Stimulated activated CD4-positive, alpha-beta T cell treated with anti-CD3 and anti-CD28 coated beads, Interleukin-1b, Interleukin-23, amount 100 ng/mL, for 48 hours (primary cell): ENCODE measurements at regions not wholly inside any gene's neighbourhood (a gene's known extent, or its start where the extent isn't known, plus 50 kb on each side); places are given as distances from the start of the nearest gene placed in this dataset.

Experiments
- DNase-seq: peaks from one replicate; pipeline ENCODE4 v3.0.0-alpha.2; 2020

DNA sequence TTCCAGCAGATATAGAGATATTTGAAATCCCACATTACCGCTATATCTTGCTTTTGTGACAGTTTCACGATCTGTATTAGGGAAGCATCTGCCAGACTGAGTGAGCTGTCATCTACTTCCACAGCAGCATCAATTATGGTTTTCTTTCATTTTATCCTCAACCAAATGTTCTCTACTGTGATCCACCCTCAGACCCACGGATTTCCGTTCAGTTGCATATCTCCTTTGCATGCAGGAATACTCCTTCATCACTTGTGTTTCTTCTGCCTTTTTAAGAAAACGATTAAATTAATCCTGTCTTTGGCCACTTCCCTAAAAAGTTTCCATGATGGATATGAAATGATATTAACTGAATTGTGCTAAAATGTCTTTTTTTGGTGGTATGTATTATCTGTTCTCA, 262.1 kb upstream of the ADGRB3 start:
- no peak for DNase-seq

DNA sequence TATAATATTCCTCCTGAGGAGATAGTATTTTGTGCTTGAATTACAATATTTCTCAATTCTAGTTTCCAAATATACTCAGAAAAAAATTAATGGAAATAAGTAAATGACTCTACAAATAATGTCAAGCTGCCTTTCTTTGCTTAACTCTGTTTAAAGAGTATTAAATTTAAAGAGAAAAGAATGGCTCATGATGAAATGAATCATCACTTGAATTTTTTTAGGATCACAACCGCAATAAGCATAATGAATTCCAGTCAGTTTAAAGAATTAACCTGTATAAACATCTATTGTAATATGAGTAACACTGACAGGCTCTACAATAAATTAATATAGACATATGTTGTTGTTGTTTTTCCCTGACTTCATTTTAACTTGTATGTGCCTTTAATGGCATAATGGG, 266.2 kb upstream of the ADGRB3 start:
- no peak for DNase-seq

GRCh38 chr6:68364271-68364805, 270.7 kb upstream of the ADGRB3 start:
- DNase-seq = no peak

GRCh38 chr6:68343901-68344300, 291.2 kb upstream of the ADGRB3 start:
- DNase-seq = peak; percentile 3

- DNase-seq = no peak
Observed at GRCh38 chr6:68342286-68342685, 292.8 kb upstream of the ADGRB3 start.

- no peak for DNase-seq
Observed at GRCh38 chr6:68339488-68340131, 295.5 kb upstream of the ADGRB3 start.

DNA sequence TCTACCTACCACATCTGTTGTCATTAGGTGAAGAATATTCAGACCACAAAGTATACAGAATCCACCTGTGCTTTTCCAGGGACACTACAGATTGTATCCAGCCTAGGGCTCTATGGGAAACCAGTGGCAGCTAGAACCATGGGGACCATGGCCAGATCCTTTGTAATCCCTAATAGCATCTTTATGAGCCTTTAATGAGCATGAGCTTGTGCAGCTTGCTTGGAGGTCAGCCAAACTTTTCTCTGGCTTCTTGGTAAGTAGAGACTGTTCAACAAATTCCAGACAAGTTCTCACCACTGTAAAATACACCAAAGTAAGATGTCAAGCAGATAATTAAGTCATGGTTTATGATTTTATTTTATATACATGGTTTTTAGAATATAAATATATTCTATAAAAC, 301.6 kb upstream of the ADGRB3 start:
- no peak for DNase-seq

- no peak for DNase-seq
Observed at GRCh38 chr6:68328156-68328555, 306.9 kb upstream of the ADGRB3 start.

GRCh38 chr6:68326762-68327161, 308.3 kb upstream of the ADGRB3 start:
- DNase-seq = no peak

- DNase-seq = no peak
Observed at GRCh38 chr6:68317366-68317765, 317.7 kb upstream of the ADGRB3 start.

DNA sequence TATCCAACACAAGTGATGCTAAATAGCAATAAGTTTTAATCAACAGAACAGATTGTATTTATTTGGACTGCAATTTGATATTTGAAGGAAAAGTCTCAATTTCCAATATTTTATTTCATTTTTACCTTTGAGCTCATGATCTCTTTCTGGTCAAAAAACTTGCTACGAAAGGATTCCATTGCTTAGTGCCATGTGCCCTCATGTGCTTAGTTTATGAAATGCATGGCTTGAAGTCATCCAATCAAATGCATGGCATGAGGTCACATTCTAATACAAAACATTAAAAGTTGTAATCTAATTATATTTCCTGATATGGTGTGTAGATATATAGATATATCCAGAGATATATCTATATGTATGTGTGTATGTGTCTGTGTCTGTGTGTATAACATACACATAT, 321.2 kb upstream of the ADGRB3 start:
- DNase-seq = no peak

- no peak for DNase-seq
Observed at GRCh38 chr6:68307301-68307700, 327.8 kb upstream of the ADGRB3 start.

DNA sequence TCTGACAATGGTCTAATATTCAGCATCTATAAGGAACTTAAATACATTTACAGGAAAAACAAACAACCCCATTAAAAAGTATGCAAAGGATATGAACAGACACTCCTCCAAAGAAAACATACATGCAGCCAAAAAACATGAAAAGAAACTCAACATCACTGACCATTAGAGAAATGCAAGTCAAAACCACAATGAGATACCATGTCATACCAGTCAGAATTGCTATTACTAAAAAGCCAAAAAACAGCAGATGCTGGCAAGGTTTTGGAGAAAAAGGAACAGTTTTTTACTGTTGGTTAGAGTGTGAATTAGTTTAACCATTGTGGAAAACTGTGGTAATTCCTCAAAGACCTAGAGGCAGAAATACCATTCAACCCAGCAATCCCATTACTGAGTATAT, 339.0 kb upstream of the ADGRB3 start:
- DNase-seq = no peak

DNA sequence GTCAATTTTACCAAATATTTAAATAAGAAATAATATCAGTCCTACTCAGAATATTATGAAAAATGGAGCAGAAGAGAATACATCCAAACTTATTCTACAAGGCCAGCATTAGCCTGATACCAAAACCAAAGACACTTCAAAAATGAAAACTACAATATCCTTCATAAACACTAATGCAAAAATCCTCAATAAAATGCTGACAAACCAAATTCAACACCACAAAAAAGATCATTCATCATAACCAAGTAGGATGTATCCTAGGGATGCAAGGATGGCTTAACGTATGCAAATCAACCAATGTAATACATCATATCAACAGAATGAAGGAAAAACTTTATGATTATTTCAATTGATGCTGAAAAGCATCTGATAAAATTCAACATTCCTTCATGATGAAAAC, 352.4 kb upstream of the ADGRB3 start:
- no peak for DNase-seq

DNA sequence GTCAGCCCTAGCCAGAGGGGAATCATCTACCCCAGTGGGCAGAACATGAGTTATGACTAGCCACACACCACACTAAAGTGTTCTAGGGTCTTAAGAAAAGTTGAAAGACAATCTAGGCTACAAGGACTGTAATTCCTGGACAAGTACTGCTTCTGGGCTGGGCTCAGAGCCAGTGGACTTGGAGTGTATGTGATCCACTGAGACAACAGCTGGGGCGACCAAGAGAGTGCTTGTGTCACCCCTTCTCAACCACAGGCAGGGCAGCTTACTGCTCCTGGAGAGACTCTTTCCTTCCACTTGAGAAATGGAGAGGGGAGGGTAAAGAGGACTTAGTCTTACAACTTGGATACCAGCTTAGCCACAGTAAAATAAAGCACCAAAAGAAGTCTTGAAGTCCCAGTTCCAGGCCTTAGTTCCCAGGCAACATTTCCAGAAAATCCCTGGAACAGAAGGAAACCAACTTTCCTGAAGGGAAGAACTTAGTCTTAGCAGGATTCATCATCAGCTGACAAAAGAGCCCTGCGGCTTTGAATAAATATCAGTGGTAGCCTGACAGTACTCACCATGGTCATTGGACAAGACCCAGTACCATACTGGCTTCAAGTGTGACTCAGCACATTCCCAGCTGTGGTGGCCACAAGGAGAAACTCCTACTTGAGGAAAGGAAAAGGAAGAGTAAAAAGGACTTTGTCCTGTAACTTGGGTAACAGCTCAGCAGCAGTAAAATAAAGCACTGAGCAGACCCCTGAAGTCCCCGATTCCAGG, 355.1 kb upstream of the ADGRB3 start:
- no peak for DNase-seq

GRCh38 chr6:68273297-68273696, 361.8 kb upstream of the ADGRB3 start:
- DNase-seq = no peak

GRCh38 chr6:68256391-68256790, 378.7 kb upstream of the ADGRB3 start:
- no peak for DNase-seq

- DNase-seq = no peak
Observed at GRCh38 chr6:68252632-68253031, 382.4 kb upstream of the ADGRB3 start.

GRCh38 chr6:68247782-68248181, 387.3 kb upstream of the ADGRB3 start:
- DNase-seq = no peak

DNA sequence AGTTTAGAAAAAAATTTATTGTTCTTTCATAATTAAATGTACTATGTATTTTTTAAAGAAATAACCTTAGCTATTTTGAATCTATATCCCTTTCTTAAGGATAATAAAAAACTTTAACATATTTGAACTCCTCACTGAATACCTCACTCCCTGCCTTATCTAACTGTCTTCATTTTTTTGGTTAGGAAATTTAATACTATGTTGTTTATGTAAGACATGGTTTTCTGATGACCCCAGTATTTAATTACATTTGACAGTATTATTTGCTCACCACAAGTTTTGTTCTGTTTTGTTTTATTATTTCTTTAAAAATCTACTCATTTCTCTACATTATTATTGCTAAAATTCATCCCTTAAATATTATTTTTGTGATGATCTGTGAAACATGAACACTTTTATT, 394.4 kb upstream of the ADGRB3 start:
- no peak for DNase-seq

GRCh38 chr6:68239034-68239433, 396.0 kb upstream of the ADGRB3 start:
- DNase-seq = no peak

DNA sequence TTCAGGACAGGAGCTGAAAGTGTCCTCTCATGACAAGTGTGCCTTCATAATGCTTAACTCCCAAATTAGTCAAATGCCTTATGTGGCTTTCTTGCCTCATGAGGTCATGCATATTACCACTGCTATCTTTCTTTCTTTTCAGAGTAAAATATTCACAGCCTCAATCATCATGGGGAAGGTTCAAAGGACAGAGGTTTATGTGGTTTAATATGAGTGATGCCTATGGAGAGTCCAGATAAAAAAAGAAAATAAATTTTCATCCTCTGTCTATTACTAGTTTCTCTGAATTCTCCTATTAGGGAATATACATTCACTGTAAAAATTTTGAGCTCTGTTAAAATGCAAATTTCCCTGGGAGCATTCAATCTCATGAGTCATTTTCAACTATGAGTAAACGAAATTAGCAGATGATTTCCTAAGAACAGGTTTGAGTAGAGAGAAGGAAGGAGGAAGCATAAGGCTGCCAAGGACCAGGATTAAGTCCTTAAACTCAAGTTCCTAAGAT, 396.9 kb upstream of the ADGRB3 start:
- no peak for DNase-seq

GRCh38 chr6:68237205-68237604, 397.9 kb upstream of the ADGRB3 start:
- DNase-seq = no peak

- DNase-seq = no peak
Observed at GRCh38 chr6:68235326-68235784, 399.7 kb upstream of the ADGRB3 start.
